Keratinocyte (primary cell): ENCODE measurements at regions not wholly inside any gene's neighbourhood (a gene's known extent, or its start where the extent isn't known, plus 50 kb on each side); places are given as distances from the start of the nearest gene placed in this dataset.

Experiments used
- DNase-seq: peaks from one replicate; pipeline ENCODE4 v3.0.0-alpha.2; 2011; ENCODE audit warnings: low read depth, missing footprints, low spot score
- FAIRE-seq: peaks from 2 replicates; lab custom pipeline; 2011; peaks lifted over from hg19 to GRCh38; lab: Jason Lieb, UNC
- H2AFZ ChIP-seq: 2 replicates; pipeline ENCODE4 v1.6.0; 2012; ENCODE audit warnings: low read length, control low read depth, inconsistent platforms; ENCODE audit not compliant: control insufficient read depth
- H3K27ac ChIP-seq: 2 replicates; pipeline ENCODE4 v1.5.1; 2011; ENCODE audit warnings: low read length; ENCODE audit not compliant: control insufficient read depth, insufficient read depth
- H3K27me3 ChIP-seq: 3 replicates; pipeline ENCODE4 v1.6.0; 2011; ENCODE audit warnings: low read length; ENCODE audit not compliant: control insufficient read depth, insufficient read depth; ENCODE audit errors: extremely low read depth
- H3K36me3 ChIP-seq, 2 experiments: 2 replicates in 1 of 2; 3 replicates in 1 of 2; pipeline ENCODE4 v1.5.1; 2011; ENCODE audit warnings: low read length in 2 of 2, mild to moderate bottlenecking in 1 of 2; ENCODE audit not compliant: control insufficient read depth in 2 of 2, insufficient read depth in 2 of 2; ENCODE audit errors: extremely low read depth in 1 of 2
- H3K4me1 ChIP-seq: 3 replicates; pipeline ENCODE4 v1.5.1; 2011; ENCODE audit warnings: low read length; ENCODE audit not compliant: control insufficient read depth, insufficient read depth; ENCODE audit errors: extremely low read depth
- H3K4me2 ChIP-seq: 3 replicates; pipeline ENCODE4 v1.6.0; 2011; ENCODE audit warnings: low read depth, low read length; ENCODE audit not compliant: control insufficient read depth, insufficient read depth; ENCODE audit errors: extremely low read depth
- H3K4me3 ChIP-seq, 3 experiments: fragments of 200-600 bp in 1 of 3; sonication (generic) in 1 of 3; 2 replicates in 2 of 3; 3 replicates in 1 of 3; pipeline ENCODE4 v1.5.1; 2011 to 2016; ENCODE audit warnings: low read length in 3 of 3, mild to moderate bottlenecking in 3 of 3, control low read depth in 2 of 3, inconsistent platforms in 1 of 3, low read depth in 1 of 3, mixed read lengths in 1 of 3, mixed run types in 1 of 3, moderate library complexity in 1 of 3; ENCODE audit not compliant: control insufficient read depth in 2 of 3, insufficient read depth in 2 of 3; ENCODE audit errors: extremely low read depth in 1 of 3
- H3K79me2 ChIP-seq: 2 replicates; pipeline ENCODE4 v1.6.0; 2012; ENCODE audit warnings: low read length; ENCODE audit not compliant: control insufficient read depth, insufficient read depth
- H3K9ac ChIP-seq: 3 replicates; pipeline ENCODE4 v1.6.0; 2011; ENCODE audit warnings: low read length; ENCODE audit not compliant: control insufficient read depth, insufficient read depth; ENCODE audit errors: extremely low read depth
- H3K9me1 ChIP-seq: 3 replicates; pipeline ENCODE4 v1.6.0; 2011; ENCODE audit warnings: low read length; ENCODE audit not compliant: control insufficient read depth, insufficient read depth; ENCODE audit errors: extremely low read depth
- H3K9me3 ChIP-seq: 2 replicates; pipeline ENCODE4 v1.5.1; 2012; ENCODE audit warnings: low read depth, low read length; ENCODE audit not compliant: control insufficient read depth
- H4K20me1 ChIP-seq: 3 replicates; pipeline ENCODE4 v1.6.0; 2011; ENCODE audit warnings: low read length; ENCODE audit not compliant: control insufficient read depth, insufficient read depth; ENCODE audit errors: extremely low read depth
- EZH2 ChIP-seq: IDR thresholded peaks from one replicate; pipeline ENCODE4 v1.6.1; 2012; ENCODE audit warnings: inconsistent platforms, mild to moderate bottlenecking, low read length, moderate library complexity
- dilution Hi-C: fragments of 300-500 bp; cut with MboI; formaldehyde crosslinking; loops from one replicate; pipeline ENCODE4 v1.7.0; 2020; ENCODE audit warnings: low sequenced_read_pairs; ENCODE audit not compliant: extremely low pct_ligation_motif_present
- TF ChIP-seq, protein P1 (sequence below), 3 experiments: IDR thresholded peaks in 1 of 3; conservative IDR thresholded peaks in 1 of 3; optimal IDR thresholded peaks in 1 of 3; 2 replicates in 2 of 3; 3 replicates in 1 of 3; pipeline versions ENCODE3 to v1.5.1; 2011; ENCODE audit warnings: low read length in 3 of 3, mild to moderate bottlenecking in 3 of 3, moderate library complexity in 2 of 3, control low read depth in 1 of 3, inconsistent platforms in 1 of 3; ENCODE audit not compliant: insufficient read depth in 2 of 3; ENCODE audit errors: extremely low read depth in 1 of 3

DNA sequence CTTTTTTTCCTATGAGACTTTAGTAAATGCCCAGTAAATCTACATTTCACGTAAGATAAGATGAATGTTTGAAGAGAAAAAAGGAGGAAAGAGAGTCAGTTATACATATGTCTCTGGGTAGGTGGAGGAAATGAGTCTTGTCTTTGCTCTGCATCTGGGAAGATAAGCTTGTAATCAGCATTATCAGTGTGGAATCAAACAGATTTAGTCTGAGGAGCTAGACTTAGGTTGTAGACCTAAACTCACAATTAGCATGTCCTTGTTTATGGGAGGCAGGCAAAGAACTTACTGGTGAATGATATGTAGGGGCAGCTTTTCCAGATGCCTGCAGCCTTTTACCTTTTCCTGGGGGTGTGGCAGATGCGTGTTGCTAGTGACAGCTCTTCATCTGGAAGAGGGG, 962.3 kb downstream of the TBC1D22A start:
- no peak overlapping the region for H3K27ac ChIP-seq
- no peaks in the 10 kb centered on the region for H3K79me2 ChIP-seq
- no peak overlapping the region for H3K9ac ChIP-seq
- no peak overlapping the region for H3K4me3 ChIP-seq
- TF ChIP-seq, protein P1, sequence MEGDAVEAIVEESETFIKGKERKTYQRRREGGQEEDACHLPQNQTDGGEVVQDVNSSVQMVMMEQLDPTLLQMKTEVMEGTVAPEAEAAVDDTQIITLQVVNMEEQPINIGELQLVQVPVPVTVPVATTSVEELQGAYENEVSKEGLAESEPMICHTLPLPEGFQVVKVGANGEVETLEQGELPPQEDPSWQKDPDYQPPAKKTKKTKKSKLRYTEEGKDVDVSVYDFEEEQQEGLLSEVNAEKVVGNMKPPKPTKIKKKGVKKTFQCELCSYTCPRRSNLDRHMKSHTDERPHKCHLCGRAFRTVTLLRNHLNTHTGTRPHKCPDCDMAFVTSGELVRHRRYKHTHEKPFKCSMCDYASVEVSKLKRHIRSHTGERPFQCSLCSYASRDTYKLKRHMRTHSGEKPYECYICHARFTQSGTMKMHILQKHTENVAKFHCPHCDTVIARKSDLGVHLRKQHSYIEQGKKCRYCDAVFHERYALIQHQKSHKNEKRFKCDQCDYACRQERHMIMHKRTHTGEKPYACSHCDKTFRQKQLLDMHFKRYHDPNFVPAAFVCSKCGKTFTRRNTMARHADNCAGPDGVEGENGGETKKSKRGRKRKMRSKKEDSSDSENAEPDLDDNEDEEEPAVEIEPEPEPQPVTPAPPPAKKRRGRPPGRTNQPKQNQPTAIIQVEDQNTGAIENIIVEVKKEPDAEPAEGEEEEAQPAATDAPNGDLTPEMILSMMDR (optimal IDR thresholded peaks at IDR 0.05 in 1 of 3, IDR thresholded peaks at IDR 0.05 in 1 of 3, conservative IDR thresholded peaks at IDR 0.05 in 1 of 3; ENCODE audit: extremely low read depth in 1 of 3, insufficient read depth in 2 of 3, low read length in 3 of 3) = no peak
- TF ChIP-seq EZH2 = no peak
- H3K9me1 ChIP-seq = no peaks in the 10 kb centered on the region
- H3K4me1 ChIP-seq = no peaks in the 10 kb centered on the region
- no peaks in the 10 kb centered on the region for H4K20me1 ChIP-seq
- no peaks in the 10 kb centered on the region for H3K27me3 ChIP-seq
- H3K36me3 ChIP-seq = peaks cover 0 to 1% of the 10 kb centered on the region in 2 experiments
- no peak for FAIRE-seq
- H3K4me2 ChIP-seq = no peak overlapping the region
- H2AFZ ChIP-seq = no peak overlapping the region
- dilution Hi-C loops = no loop called here
- no peak for DNase-seq
- H3K9me3 ChIP-seq = no peaks in the 10 kb centered on the region

- H3K4me2 ChIP-seq = no peak overlapping the region
- H3K27ac ChIP-seq = no peak overlapping the region
- H3K9me1 ChIP-seq = no peaks in the 10 kb centered on the region
- no peak for TF ChIP-seq EZH2
- TF ChIP-seq, protein P1 (optimal IDR thresholded peaks at IDR 0.05 in 1 of 3, IDR thresholded peaks at IDR 0.05 in 1 of 3, conservative IDR thresholded peaks at IDR 0.05 in 1 of 3; ENCODE audit: extremely low read depth in 1 of 3, insufficient read depth in 2 of 3, low read length in 3 of 3) = no peak
- H3K36me3 ChIP-seq = peaks cover 0 to 5% of the 10 kb centered on the region in 2 experiments
- no peaks in the 10 kb centered on the region for H3K27me3 ChIP-seq
- H3K79me2 ChIP-seq = no peaks in the 10 kb centered on the region
- H4K20me1 ChIP-seq = no peaks in the 10 kb centered on the region
- no peaks in the 10 kb centered on the region for H3K4me1 ChIP-seq
- no peak overlapping the region for H3K4me3 ChIP-seq
- no peak overlapping the region for H3K9ac ChIP-seq
- H3K9me3 ChIP-seq = no peaks in the 10 kb centered on the region
- FAIRE-seq (no peak), DNase-seq (no peak)
- no peak overlapping the region for H2AFZ ChIP-seq
- dilution Hi-C loops = no loop called here
These were observed 961.6 kb downstream of the TBC1D22A start for GRCh38 chr22:47724030-47724429.
